SU-DHL-6 (cell line): ENCODE measurements at regions not wholly inside any gene's neighbourhood (a gene's known extent, or its start where the extent isn't known, plus 50 kb on each side); places are given as distances from the start of the nearest gene placed in this dataset.
A peak's percentile ranks its signal among the peaks of the same experiment; 100 is the strongest.

ENCODE experiments used
- H2AFZ ChIP-seq: fragments of 200-600 bp; sonication (generic); 2 replicates; pipeline ENCODE4 v1.6.1; 2014; ENCODE audit warnings: low read depth, mild to moderate bottlenecking, moderate library complexity, mixed read lengths, antibody characterized with exemption, low read length; ENCODE audit not compliant: severe bottlenecking
- H3F3A ChIP-seq: fragments of 200-600 bp; shearing (Covaris generic); 2 replicates; pipeline ENCODE4 v1.6.0; 2016; ENCODE audit warnings: antibody characterized with exemption, mild to moderate bottlenecking; ENCODE audit not compliant: insufficient read depth
- H3K27ac ChIP-seq: fragments of 200-600 bp; sonication (generic); 2 replicates; pipeline ENCODE4 v1.5.1; 2016; ENCODE audit warnings: low read depth, mild to moderate bottlenecking, low read length, moderate library complexity, mixed read lengths
- H3K27me3 ChIP-seq: fragments of 200-600 bp; sonication (generic), shearing (Covaris generic); 2 replicates; pipeline ENCODE4 v1.6.0; 2014; ENCODE audit warnings: mild to moderate bottlenecking, low read length
- H3K36me3 ChIP-seq: fragments of 200-600 bp; sonication (generic); 2 replicates; pipeline ENCODE4 v1.6.1; 2014; ENCODE audit warnings: mild to moderate bottlenecking, low read length, mixed read lengths
- H3K4me2 ChIP-seq: fragments of 300-600, 200-600 bp; shearing (Covaris generic), sonication (generic); 2 replicates; pipeline ENCODE4 v1.6.0; 2014; ENCODE audit warnings: low read length, low read depth, mild to moderate bottlenecking; ENCODE audit not compliant: poor library complexity, severe bottlenecking
- H3K4me3 ChIP-seq: fragments of 200-600 bp; sonication (generic); 2 replicates; pipeline ENCODE4 v1.5.1; 2014; ENCODE audit warnings: antibody characterized with exemption, low read length, mild to moderate bottlenecking, mixed read lengths; ENCODE audit not compliant: insufficient read depth, poor library complexity, severe bottlenecking
- H3K79me2 ChIP-seq: fragments of 200-600 bp; sonication (generic); 2 replicates; pipeline ENCODE4 v1.6.1; 2014; ENCODE audit warnings: mild to moderate bottlenecking, low read length, moderate library complexity; ENCODE audit not compliant: insufficient read depth
- H3K9ac ChIP-seq: fragments of 200-600 bp; sonication (generic); 2 replicates; pipeline ENCODE4 v1.7.0; 2014; ENCODE audit warnings: mild to moderate bottlenecking, low read length
- H3K9me2 ChIP-seq: fragments of 200-600 bp; sonication (generic); replicated peaks from 2 replicates; pipeline ENCODE4 v1.6.1; 2014; ENCODE audit warnings: low read length; ENCODE audit not compliant: insufficient read depth
- H3K9me3 ChIP-seq: fragments of 200-600 bp; sonication (generic); 2 replicates; pipeline ENCODE4 v1.6.1; 2014; ENCODE audit warnings: low read length, mixed read lengths; ENCODE audit not compliant: insufficient read depth
- H4K20me1 ChIP-seq: fragments of 200-600 bp; sonication (generic); 2 replicates; pipeline ENCODE4 v1.6.1; 2014; ENCODE audit warnings: low read depth, mild to moderate bottlenecking, antibody characterized with exemption, low read length, moderate library complexity, mixed read lengths
- EZH2phosphoT487 ChIP-seq: fragments of 200-600 bp; sonication (generic), shearing (Covaris generic); conservative IDR thresholded peaks from 2 replicates; pipeline ENCODE4 v1.6.1; 2018; ENCODE audit warnings: mild to moderate bottlenecking, antibody characterized with exemption, low read length, moderate library complexity, mixed read lengths
- TF ChIP-seq, protein P1 (sequence below): fragments of 200-600 bp; sonication (generic); IDR thresholded peaks from one replicate; pipeline ENCODE4 v1.5.1; 2017; ENCODE audit warnings: antibody characterized with exemption, mild to moderate bottlenecking, low read length, moderate library complexity; ENCODE audit not compliant: insufficient read depth, poor library complexity, severe bottlenecking

GRCh38 chr6:30829033-30829432 lies 55.3 kb upstream of the DDR1 start:
- H2AFZ ChIP-seq = no peak overlapping the region
- no peaks in the 10 kb centered on the region for H3K9me2 ChIP-seq
- H3K27ac ChIP-seq = no peak overlapping the region

DNA sequence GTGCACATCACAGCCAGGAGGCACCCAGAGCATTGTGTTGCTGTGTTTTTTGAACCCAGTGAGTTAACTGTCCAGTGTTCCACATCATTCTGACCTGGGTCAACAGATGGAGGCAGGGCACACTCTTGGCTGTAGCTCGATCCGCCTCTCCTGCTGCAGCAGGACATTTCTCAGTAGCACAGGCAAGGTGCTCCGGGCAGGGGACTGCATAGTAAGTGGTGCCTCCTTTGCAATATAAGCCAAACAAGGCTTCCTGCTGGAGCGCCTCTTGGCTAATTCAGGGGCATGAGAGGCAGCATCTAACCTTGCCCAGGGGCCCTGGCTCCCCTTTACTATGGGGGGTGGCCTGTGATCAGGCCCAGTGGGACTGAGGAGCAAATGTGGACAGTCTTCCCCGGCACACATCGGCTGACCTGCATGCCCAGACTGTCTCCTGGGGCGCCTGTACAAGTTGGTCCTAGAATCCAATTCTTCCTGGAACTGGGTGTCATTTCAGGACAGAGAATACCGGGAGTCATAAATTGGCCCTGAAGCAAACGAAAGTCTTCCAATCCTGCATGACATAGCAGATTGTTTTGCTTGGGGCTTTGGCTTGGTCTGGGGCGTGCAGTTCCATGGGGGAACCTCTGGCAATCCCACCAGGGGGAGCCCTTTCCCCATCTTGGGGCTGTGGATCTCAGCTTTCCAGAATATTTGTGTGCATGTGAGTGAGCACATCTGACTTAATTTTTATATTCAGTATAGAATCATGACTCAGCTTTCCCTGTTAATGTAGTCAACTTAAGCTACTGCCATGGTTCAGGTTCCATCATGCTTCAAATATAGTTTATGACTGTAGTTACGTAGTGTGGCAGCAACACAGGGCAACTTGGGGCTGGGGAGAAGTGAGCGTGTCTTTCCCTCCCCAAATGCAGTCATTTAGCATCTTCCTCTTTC lies 56.0 kb upstream of the DDR1 start:
- H3K9me2 ChIP-seq = no peaks in the 10 kb centered on the region
- no peak for TF ChIP-seq EZH2phosphoT487
- TF ChIP-seq, protein P1, sequence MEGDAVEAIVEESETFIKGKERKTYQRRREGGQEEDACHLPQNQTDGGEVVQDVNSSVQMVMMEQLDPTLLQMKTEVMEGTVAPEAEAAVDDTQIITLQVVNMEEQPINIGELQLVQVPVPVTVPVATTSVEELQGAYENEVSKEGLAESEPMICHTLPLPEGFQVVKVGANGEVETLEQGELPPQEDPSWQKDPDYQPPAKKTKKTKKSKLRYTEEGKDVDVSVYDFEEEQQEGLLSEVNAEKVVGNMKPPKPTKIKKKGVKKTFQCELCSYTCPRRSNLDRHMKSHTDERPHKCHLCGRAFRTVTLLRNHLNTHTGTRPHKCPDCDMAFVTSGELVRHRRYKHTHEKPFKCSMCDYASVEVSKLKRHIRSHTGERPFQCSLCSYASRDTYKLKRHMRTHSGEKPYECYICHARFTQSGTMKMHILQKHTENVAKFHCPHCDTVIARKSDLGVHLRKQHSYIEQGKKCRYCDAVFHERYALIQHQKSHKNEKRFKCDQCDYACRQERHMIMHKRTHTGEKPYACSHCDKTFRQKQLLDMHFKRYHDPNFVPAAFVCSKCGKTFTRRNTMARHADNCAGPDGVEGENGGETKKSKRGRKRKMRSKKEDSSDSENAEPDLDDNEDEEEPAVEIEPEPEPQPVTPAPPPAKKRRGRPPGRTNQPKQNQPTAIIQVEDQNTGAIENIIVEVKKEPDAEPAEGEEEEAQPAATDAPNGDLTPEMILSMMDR = peak; percentile 92
- no peaks in the 10 kb centered on the region for H3K36me3 ChIP-seq
- H2AFZ ChIP-seq = no peak overlapping the region
- H3F3A ChIP-seq = no peaks in the 10 kb centered on the region
- no peak overlapping the region for H3K9ac ChIP-seq
- H3K27me3 ChIP-seq = no peaks in the 10 kb centered on the region
- no peak overlapping the region for H3K4me3 ChIP-seq
- no peaks in the 10 kb centered on the region for H3K9me3 ChIP-seq
- no peaks in the 10 kb centered on the region for H4K20me1 ChIP-seq
- no peak overlapping the region for H3K4me2 ChIP-seq
- no peaks in the 10 kb centered on the region for H3K79me2 ChIP-seq
- no peak overlapping the region for H3K27ac ChIP-seq

More at GRCh38 chr6:30829033-30829432, 55.3 kb upstream of the DDR1 start:
- H4K20me1 ChIP-seq = no peaks in the 10 kb centered on the region
- no peaks in the 10 kb centered on the region for H3F3A ChIP-seq
- no peak overlapping the region for H3K4me3 ChIP-seq
- no peaks in the 10 kb centered on the region for H3K79me2 ChIP-seq
- no peaks in the 10 kb centered on the region for H3K27me3 ChIP-seq
- H3K4me2 ChIP-seq = no peak overlapping the region
- no peaks in the 10 kb centered on the region for H3K36me3 ChIP-seq
- no peaks in the 10 kb centered on the region for H3K9me3 ChIP-seq
- no peak overlapping the region for H3K9ac ChIP-seq
- no peak for TF ChIP-seq EZH2phosphoT487
- TF ChIP-seq, protein P1 = no peak

GRCh38 chr6:30826961-30827342 lies 57.4 kb upstream of the DDR1 start:
- no peaks in the 10 kb centered on the region for H3F3A ChIP-seq
- no peak overlapping the region for H3K4me3 ChIP-seq
- H2AFZ ChIP-seq = no peak overlapping the region
- no peak overlapping the region for H3K4me2 ChIP-seq
- H3K27me3 ChIP-seq = no peaks in the 10 kb centered on the region
- H3K36me3 ChIP-seq = no peaks in the 10 kb centered on the region
- TF ChIP-seq, protein P1 = no peak
- TF ChIP-seq EZH2phosphoT487 = no peak
- no peaks in the 10 kb centered on the region for H3K9me3 ChIP-seq
- no peak overlapping the region for H3K27ac ChIP-seq
- H4K20me1 ChIP-seq = no peaks in the 10 kb centered on the region
- H3K9me2 ChIP-seq = no peaks in the 10 kb centered on the region
- no peak overlapping the region for H3K9ac ChIP-seq
- H3K79me2 ChIP-seq = no peaks in the 10 kb centered on the region
